Activated naive CD8-positive, alpha-beta T cell (primary cell): ENCODE measurements at regions not wholly inside any gene's neighbourhood (a gene's known extent, or its start where the extent isn't known, plus 50 kb on each side); places are given as distances from the start of the nearest gene placed in this dataset.

Experiments
- H3K27ac Mint-ChIP-seq: one replicate; pipeline ENCODE4 v1.8.0; 2021; ENCODE audit warnings: mixed read lengths
- H3K27me3 Mint-ChIP-seq: one replicate; pipeline ENCODE4 v1.8.0; 2021; ENCODE audit warnings: mixed read lengths
- H3K36me3 Mint-ChIP-seq: one replicate; pipeline ENCODE4 v1.8.0; 2021; ENCODE audit warnings: mixed read lengths
- H3K4me1 Mint-ChIP-seq: one replicate; pipeline ENCODE4 v1.8.0; 2021; ENCODE audit warnings: low read depth, mixed read lengths
- H3K4me3 Mint-ChIP-seq: one replicate; pipeline ENCODE4 v1.8.0; 2021; ENCODE audit warnings: mild to moderate bottlenecking, mixed read lengths
- H3K9me3 Mint-ChIP-seq: one replicate; pipeline ENCODE4 v1.8.0; 2021; ENCODE audit warnings: low read depth, mixed read lengths

DNA sequence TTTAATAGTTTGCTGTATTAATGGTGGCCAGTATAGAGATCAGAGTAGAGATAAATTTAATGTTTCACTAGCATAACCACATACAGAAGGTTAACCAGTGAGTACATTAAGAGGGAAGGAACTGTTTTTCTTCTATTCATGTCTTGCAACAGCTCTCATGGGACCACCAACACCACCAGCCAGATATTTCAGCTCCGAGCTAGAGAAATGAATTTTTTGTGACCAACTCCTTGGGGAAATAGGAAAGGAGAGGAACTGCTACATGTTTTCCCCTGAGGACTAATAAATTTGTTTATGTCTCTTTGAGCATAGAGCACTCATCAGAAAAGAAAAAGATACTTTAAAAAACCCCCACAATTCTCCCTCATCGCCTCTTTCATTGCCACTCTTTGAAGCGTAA, 247.5 kb downstream of the MBNL1 start:
- H3K9me3 Mint-ChIP-seq, result no peaks in the 10 kb centered on the region
- no peaks in the 10 kb centered on the region for H3K36me3 Mint-ChIP-seq
- H3K27me3 Mint-ChIP-seq, result no peaks in the 10 kb centered on the region
- no peak overlapping the region for H3K27ac Mint-ChIP-seq
- no peak overlapping the region for H3K4me3 Mint-ChIP-seq
- H3K4me1 Mint-ChIP-seq, result no peaks in the 10 kb centered on the region

- Mint-ChIP-seq H3K9me3 (no peaks in the 10 kb centered on the region), H3K36me3 (no peaks in the 10 kb centered on the region), H3K4me1 (no peaks in the 10 kb centered on the region), H3K4me3 (no peak overlapping the region), H3K27ac (no peak overlapping the region), H3K27me3 (no peaks in the 10 kb centered on the region)
Measured at GRCh38 chr3:152517502-152517901, 248.8 kb downstream of the MBNL1 start.

DNA sequence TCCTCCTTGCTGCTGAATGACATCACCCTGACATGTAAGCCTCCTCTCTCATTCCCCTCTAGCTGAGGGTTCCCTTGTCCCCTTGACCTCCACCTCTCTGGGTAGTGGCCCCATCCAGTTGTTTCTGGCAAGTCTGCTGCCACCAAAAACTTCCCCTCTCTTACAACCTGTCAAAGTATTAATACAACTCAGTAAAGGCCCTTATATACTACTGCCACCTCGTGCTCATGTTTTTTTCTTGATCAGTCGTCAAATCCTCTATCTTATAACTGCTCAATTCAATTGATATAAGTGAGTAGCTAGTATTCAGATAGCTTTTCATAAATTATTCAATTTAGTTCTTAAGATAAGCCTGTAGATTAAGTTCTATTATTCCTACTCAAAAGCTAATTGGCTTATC, 249.6 kb downstream of the MBNL1 start:
- Mint-ChIP-seq H3K27ac (no peak overlapping the region), H3K4me1 (no peaks in the 10 kb centered on the region), H3K9me3 (no peaks in the 10 kb centered on the region), H3K27me3 (no peaks in the 10 kb centered on the region), H3K4me3 (no peak overlapping the region), H3K36me3 (no peaks in the 10 kb centered on the region)

DNA sequence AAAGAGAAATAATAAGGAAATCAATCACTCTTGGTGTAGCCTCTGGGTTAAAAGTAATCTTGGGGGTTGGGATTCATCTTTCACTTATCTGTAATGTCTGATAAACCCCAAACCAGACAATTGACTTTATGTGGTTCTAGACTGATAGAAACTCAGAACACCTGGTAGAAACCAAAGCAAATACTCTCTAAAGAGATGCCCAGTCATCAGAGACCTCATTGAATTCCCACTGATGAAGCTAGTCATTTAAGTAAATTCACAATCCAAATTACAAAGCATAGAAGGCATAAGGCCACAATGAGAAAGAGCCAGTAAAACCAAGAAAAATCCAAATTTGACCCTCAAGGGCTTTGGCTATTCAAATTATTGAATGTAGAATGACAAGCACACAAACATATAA, 250.6 kb downstream of the MBNL1 start:
- Mint-ChIP-seq H3K4me3 (no peak overlapping the region), H3K27ac (no peak overlapping the region), H3K36me3 (no peaks in the 10 kb centered on the region), H3K4me1 (no peaks in the 10 kb centered on the region), H3K9me3 (no peaks in the 10 kb centered on the region), H3K27me3 (no peaks in the 10 kb centered on the region)

DNA sequence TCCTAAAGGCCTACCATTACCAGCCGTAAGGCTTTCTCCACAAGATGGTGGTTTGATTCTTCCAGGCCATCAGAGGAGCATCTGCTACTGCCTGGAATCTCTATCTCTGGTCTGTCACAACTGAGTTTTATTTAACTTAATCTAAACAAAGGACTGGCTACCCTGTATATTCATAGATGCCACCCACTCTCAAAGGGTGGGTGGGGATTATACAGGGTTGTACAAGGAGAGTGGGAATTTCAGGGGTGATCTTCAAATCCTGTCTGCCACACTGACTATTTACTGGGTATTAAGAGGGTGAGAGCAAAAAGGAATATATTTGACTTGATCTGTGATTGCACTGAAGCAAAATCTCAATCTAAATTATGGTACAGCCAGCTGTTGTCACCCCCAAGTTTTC, 253.3 kb downstream of the MBNL1 start:
- Mint-ChIP-seq H3K9me3 (no peaks in the 10 kb centered on the region), H3K4me1 (no peaks in the 10 kb centered on the region), H3K4me3 (no peak overlapping the region), H3K27me3 (no peaks in the 10 kb centered on the region), H3K36me3 (no peaks in the 10 kb centered on the region), H3K27ac (no peak overlapping the region)

- H3K4me3 Mint-ChIP-seq, result no peak overlapping the region
- H3K27me3 Mint-ChIP-seq, result no peaks in the 10 kb centered on the region
- no peaks in the 10 kb centered on the region for H3K9me3 Mint-ChIP-seq
- no peaks in the 10 kb centered on the region for H3K36me3 Mint-ChIP-seq
- no peak overlapping the region for H3K27ac Mint-ChIP-seq
- H3K4me1 Mint-ChIP-seq, result no peaks in the 10 kb centered on the region
Measured at GRCh38 chr3:152524198-152525140, 255.7 kb downstream of the MBNL1 start.

- peaks cover 20% of the 10 kb centered on the region for H3K9me3 Mint-ChIP-seq
- peaks cover 19% of the 10 kb centered on the region for H3K36me3 Mint-ChIP-seq
- no peaks in the 10 kb centered on the region for H3K27me3 Mint-ChIP-seq
- no peaks in the 10 kb centered on the region for H3K4me1 Mint-ChIP-seq
- no peak overlapping the region for H3K27ac Mint-ChIP-seq
- H3K4me3 Mint-ChIP-seq, result no peak overlapping the region
Measured at GRCh38 chr3:152531717-152532116, 263.0 kb downstream of the MBNL1 start.

- no peak overlapping the region for H3K27ac Mint-ChIP-seq
- peaks cover 30% of the 10 kb centered on the region for H3K36me3 Mint-ChIP-seq
- H3K4me1 Mint-ChIP-seq, result no peaks in the 10 kb centered on the region
- peaks cover 29% of the 10 kb centered on the region for H3K9me3 Mint-ChIP-seq
- peaks cover 12% of the 10 kb centered on the region for H3K27me3 Mint-ChIP-seq
- no peak overlapping the region for H3K4me3 Mint-ChIP-seq
Measured at GRCh38 chr3:152538518-152538917, 269.8 kb downstream of the MBNL1 start.

DNA sequence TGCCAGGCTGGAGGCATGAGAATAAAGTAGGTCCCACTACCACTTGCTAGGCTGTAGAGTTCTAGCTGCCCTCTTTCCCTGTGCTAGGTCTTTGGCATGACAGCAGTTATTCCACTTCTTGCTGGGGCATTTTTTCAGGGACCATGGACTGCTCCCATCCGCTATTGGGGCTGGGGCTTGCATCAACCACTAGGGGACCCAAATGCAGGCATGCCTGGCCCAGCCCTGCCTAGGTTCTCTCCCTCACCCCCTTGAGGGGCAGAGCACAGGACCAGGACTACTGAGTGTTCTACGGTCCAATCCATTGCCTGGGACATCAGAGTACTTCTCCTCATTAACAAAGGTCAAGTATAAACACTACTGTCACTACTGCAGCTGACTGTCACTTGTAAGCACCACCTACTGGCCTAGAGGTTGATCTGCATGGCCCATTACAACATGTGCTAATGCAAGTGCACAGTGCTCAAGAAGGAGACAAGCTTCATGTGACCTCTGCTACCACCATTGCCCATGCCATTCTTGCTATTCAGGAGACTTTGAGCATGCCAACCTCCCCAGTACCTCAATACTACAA, 270.5 kb downstream of the MBNL1 start:
- H3K4me3 Mint-ChIP-seq, result no peak overlapping the region
- peaks cover 30% of the 10 kb centered on the region for H3K9me3 Mint-ChIP-seq
- peaks cover 12% of the 10 kb centered on the region for H3K27me3 Mint-ChIP-seq
- H3K4me1 Mint-ChIP-seq, result no peaks in the 10 kb centered on the region
- peaks cover 27% of the 10 kb centered on the region for H3K36me3 Mint-ChIP-seq
- H3K27ac Mint-ChIP-seq, result no peak overlapping the region

DNA sequence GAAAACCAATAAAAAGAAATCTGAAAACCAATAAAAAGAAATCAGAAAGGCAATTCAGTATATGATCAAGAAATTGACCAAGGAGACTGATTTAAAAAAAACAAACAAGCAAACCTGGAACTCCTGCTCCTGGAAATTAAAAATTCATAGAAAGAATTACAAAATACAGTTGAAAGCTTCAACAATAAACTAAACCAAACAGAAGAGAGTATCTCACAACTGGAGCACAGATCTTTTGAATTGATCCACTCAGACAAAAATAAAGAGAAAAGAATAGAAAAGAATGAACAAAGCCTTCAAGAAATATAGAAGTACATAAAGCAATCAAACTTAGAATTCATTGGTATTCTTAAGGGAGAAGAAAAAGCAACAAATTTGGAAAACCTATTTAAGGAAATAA, 271.4 kb downstream of the MBNL1 start:
- no peak overlapping the region for H3K4me3 Mint-ChIP-seq
- no peak overlapping the region for H3K27ac Mint-ChIP-seq
- H3K4me1 Mint-ChIP-seq, result no peaks in the 10 kb centered on the region
- peaks cover 16% of the 10 kb centered on the region for H3K27me3 Mint-ChIP-seq
- peaks cover 26% of the 10 kb centered on the region for H3K9me3 Mint-ChIP-seq
- H3K36me3 Mint-ChIP-seq, result peaks cover 22% of the 10 kb centered on the region

DNA sequence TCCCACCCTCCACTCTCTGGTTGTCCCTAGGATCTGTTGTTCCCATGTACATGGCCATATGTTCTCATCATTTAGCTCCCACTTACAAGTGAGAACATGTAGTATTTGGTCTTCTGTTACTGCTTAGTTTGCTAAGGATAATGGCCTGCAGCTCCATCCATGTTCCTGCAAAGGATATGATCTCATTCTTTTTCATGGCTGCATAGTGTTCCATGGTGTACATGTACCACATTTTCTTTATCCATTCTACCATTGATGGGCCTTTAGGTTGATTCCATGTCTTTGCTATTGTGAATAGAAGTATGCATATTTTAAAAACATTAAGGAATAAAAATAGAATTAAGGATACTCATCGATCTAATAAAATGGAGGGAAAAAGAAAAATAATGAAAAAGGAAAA, 278.4 kb downstream of the MBNL1 start:
- no peak overlapping the region for H3K27ac Mint-ChIP-seq
- H3K4me3 Mint-ChIP-seq, result no peak overlapping the region
- H3K36me3 Mint-ChIP-seq, result peaks cover 3% of the 10 kb centered on the region
- peaks cover 9% of the 10 kb centered on the region for H3K27me3 Mint-ChIP-seq
- H3K4me1 Mint-ChIP-seq, result no peaks in the 10 kb centered on the region
- peaks cover 6% of the 10 kb centered on the region for H3K9me3 Mint-ChIP-seq

- no peak overlapping the region for H3K27ac Mint-ChIP-seq
- peaks cover 7% of the 10 kb centered on the region for H3K27me3 Mint-ChIP-seq
- H3K4me1 Mint-ChIP-seq, result no peaks in the 10 kb centered on the region
- no peaks in the 10 kb centered on the region for H3K36me3 Mint-ChIP-seq
- H3K4me3 Mint-ChIP-seq, result no peak overlapping the region
- no peaks in the 10 kb centered on the region for H3K9me3 Mint-ChIP-seq
Measured at GRCh38 chr3:152549263-152549662, 280.5 kb downstream of the MBNL1 start.

GRCh38 chr3:152550284-152550683, 281.6 kb downstream of the MBNL1 start:
- Mint-ChIP-seq H3K27me3 (peaks cover 2% of the 10 kb centered on the region), H3K27ac (no peak overlapping the region), H3K36me3 (no peaks in the 10 kb centered on the region), H3K9me3 (no peaks in the 10 kb centered on the region), H3K4me1 (no peaks in the 10 kb centered on the region), H3K4me3 (no peak overlapping the region)

DNA sequence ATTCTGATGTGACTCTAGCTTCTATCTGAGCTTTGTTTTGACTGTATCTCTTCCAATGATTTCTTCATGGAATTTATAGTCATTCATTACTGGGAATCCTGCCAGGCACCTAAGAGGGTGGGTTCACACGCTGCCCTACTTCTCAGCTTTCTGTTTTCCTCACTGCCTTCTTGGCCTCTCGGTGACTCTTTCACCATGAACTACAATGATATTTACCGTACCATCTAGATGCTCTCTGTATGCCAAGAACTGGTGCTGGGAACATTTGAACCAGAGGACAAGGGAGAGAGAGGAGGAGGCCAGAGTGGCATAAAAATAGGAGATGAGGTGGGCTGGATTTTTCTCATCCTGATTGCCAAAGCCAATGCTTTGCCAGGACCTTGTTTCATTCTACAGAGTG, 280.0 kb upstream of the P2RY1 start:
- H3K27ac Mint-ChIP-seq, result no peak overlapping the region
- H3K4me1 Mint-ChIP-seq, result peaks cover 6% of the 10 kb centered on the region
- no peaks in the 10 kb centered on the region for H3K36me3 Mint-ChIP-seq
- H3K4me3 Mint-ChIP-seq, result no peak overlapping the region
- H3K27me3 Mint-ChIP-seq, result no peaks in the 10 kb centered on the region
- no peaks in the 10 kb centered on the region for H3K9me3 Mint-ChIP-seq

GRCh38 chr3:152555666-152556291, 279.2 kb upstream of the P2RY1 start:
- Mint-ChIP-seq H3K4me3 (no peak overlapping the region), H3K9me3 (no peaks in the 10 kb centered on the region), H3K36me3 (no peaks in the 10 kb centered on the region), H3K27ac (no peak overlapping the region), H3K27me3 (no peaks in the 10 kb centered on the region), H3K4me1 (peaks cover 6% of the 10 kb centered on the region)
